ENCODE measurements at regions not wholly inside any gene's neighbourhood (a gene's known extent, or its start where the extent isn't known, plus 50 kb on each side); places are given as distances from the start of the nearest gene placed in this dataset.

GRCh38 chr15:66838202-66838601 lies 136.2 kb downstream of the SMAD6 start:
- H3K9me3 ChIP-seq, result no peaks in the 10 kb centered on the region
- no peak overlapping the region for H3K4me3 ChIP-seq (ENCODE audit: low read depth in 1 of 2, low read length in 1 of 2)
- no peak for TF ChIP-seq CTCF (IDR thresholded peaks at IDR 0.05)
- no peaks in the 10 kb centered on the region for H3K27me3 ChIP-seq
- peaks cover 28 to 29% of the 10 kb centered on the region in 2 experiments for H3K4me1 ChIP-seq (ENCODE audit: control insufficient read depth in 1 of 2, insufficient read depth in 1 of 2, low read depth in 1 of 2, low read length in 1 of 2)
- H3K36me3 ChIP-seq, result no peaks in the 10 kb centered on the region
- no peak overlapping the region for H3K27ac ChIP-seq

DNA sequence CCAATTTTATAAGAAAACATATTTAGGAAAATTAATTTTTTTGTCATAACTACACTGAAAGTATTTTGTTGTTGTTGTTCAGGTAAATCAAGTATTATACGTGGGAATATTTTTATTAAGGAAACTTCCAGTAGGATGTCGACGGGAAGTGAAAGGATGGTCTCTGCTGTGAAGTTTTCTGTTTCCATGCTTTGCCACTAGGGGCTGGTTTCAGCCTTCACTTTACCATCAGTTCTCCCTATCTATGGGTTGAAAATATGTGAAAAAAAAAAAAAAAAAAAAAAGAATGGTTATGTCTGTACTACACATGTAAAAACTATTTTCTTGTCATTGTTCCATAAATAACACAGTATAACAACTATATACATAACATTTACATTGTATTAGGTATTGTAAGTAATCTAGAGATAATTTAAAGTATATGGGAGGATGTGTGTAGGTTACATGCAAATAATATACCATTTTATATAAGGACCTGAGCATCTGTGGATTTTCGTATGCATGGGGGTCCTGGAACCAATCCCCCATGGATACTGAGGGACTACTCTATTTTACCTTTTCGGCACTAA lies 136.7 kb downstream of the SMAD6 start:
- TF ChIP-seq CTCF (IDR thresholded peaks at IDR 0.05), result no peak
- H3K36me3 ChIP-seq, result no peaks in the 10 kb centered on the region
- no peak overlapping the region for H3K4me3 ChIP-seq (ENCODE audit: low read depth in 1 of 2, low read length in 1 of 2)
- peaks cover 29% of the 10 kb centered on the region in 2 experiments for H3K4me1 ChIP-seq (ENCODE audit: control insufficient read depth in 1 of 2, insufficient read depth in 1 of 2, low read depth in 1 of 2, low read length in 1 of 2)
- H3K27ac ChIP-seq, result no peak overlapping the region
- no peaks in the 10 kb centered on the region for H3K9me3 ChIP-seq
- no peaks in the 10 kb centered on the region for H3K27me3 ChIP-seq

GRCh38 chr15:66839506-66840112 lies 137.6 kb downstream of the SMAD6 start:
- no peaks in the 10 kb centered on the region for H3K36me3 ChIP-seq
- no peaks in the 10 kb centered on the region for H3K9me3 ChIP-seq
- TF ChIP-seq CTCF (IDR thresholded peaks at IDR 0.05), result no peak
- H3K4me3 ChIP-seq (ENCODE audit: low read depth in 1 of 2, low read length in 1 of 2), result no peak overlapping the region
- peaks cover 29% of the 10 kb centered on the region in 2 experiments for H3K4me1 ChIP-seq (ENCODE audit: control insufficient read depth in 1 of 2, insufficient read depth in 1 of 2, low read depth in 1 of 2, low read length in 1 of 2)
- no peak overlapping the region for H3K27ac ChIP-seq
- H3K27me3 ChIP-seq, result no peaks in the 10 kb centered on the region

DNA sequence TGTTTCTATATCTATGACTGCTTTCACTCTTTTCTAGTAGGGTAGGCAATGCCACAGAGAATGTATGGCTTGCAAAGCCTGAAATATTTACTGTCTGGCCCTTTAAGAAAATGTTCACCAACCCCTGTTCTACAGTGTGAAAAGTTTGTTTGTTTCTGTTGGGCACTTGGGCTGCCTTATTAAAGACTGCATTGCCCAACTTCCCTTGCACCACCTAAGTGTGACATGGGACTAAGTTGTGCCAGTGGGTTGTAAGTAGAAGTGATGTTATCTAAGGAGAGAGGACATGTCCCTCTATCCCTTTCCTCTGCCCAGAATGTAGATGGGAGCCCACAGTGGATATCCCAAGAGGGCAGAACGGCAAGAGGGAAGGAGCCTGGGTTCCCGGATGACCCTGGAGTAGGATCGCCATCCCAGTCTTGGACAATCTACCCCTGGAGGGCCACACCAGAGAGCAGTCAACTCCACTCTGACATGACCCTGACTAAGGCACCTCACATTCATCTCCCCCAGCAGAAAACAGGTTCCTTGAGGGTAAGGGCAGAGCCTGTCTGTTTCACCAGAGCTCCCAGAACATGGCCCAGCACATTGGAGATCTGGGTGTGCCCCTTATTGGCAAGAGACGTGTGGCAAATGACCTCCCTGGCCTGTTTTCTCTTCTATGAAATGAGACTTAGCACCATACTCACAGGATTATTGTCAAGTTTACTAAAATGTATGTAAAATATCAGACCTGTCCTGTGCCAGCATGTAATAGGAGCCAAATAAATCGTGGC lies 138.8 kb downstream of the SMAD6 start:
- Histone ChIP-seq H3K36me3 (no peaks in the 10 kb centered on the region), H3K27ac (peak overlapping the region; percentile 1), H3K4me3 (ENCODE audit: low read depth in 1 of 2, low read length in 1 of 2) (no peak overlapping the region), H3K4me1 (ENCODE audit: control insufficient read depth in 1 of 2, insufficient read depth in 1 of 2, low read depth in 1 of 2, low read length in 1 of 2) (peaks cover 29% of the 10 kb centered on the region in 2 experiments), H3K9me3 (no peaks in the 10 kb centered on the region), H3K27me3 (no peaks in the 10 kb centered on the region)
- TF ChIP-seq CTCF (IDR thresholded peaks at IDR 0.05), result no peak

- H3K27ac ChIP-seq, result peak overlapping the region; percentile 67
Observed at GRCh38 chr15:66841953-66842681, 140.1 kb downstream of the SMAD6 start.

More at GRCh38 chr15:66841953-66842681, 140.1 kb downstream of the SMAD6 start:
- Histone ChIP-seq H3K4me3 (ENCODE audit: low read depth in 1 of 2, low read length in 1 of 2) (peak overlapping the region; percentile 48 to 61), H3K36me3 (no peaks in the 10 kb centered on the region), H3K4me1 (ENCODE audit: control insufficient read depth in 1 of 2, insufficient read depth in 1 of 2, low read depth in 1 of 2, low read length in 1 of 2) (peaks cover 35 to 36% of the 10 kb centered on the region in 2 experiments), H3K27me3 (no peaks in the 10 kb centered on the region), H3K9me3 (no peaks in the 10 kb centered on the region)
- TF ChIP-seq CTCF (IDR thresholded peaks at IDR 0.05), result no peak
